IMR-90 (cell line): ENCODE measurements at regions not wholly inside any gene's neighbourhood (a gene's known extent, or its start where the extent isn't known, plus 50 kb on each side); places are given as distances from the start of the nearest gene placed in this dataset.

Source experiments
- ATAC-seq: fragments of 200-7000 bp; cut with Tn5 transposase; 2 replicates; pipeline ENCODE4 v1.9.1; 2020; ENCODE audit warnings: low read depth, mild to moderate bottlenecking, moderate library complexity
- BruUV-seq: library from RNA; stranded (reverse); fragments of 400-500 nt; replicated peaks from 2 replicates; lab custom pipeline; 2021; lab: Mats Ljungman, UMichigan
- CTCF ChIA-PET: fragments of 300-600 bp; formaldehyde crosslinking; extraction: SDS; loops from one replicate; lab custom pipeline; 2021; ENCODE audit warnings: antibody characterized with exemption; lab: Yijun Ruan, JAX
- POLR2A ChIA-PET: fragments of 300-600 bp; sonication (Branson Sonifier 250); formaldehyde crosslinking; loops from one replicate; lab custom pipeline; 2022; ENCODE audit warnings: antibody characterized with exemption; ENCODE audit not compliant: unreplicated experiment; lab: Charles Lee
- DNase-seq: peaks from one replicate; pipeline ENCODE4 v3.0.0; 2013
- H2AFZ ChIP-seq: replicated peaks from 2 replicates; pipeline ENCODE3; 2013; ENCODE audit warnings: low read length, mild to moderate bottlenecking; ENCODE audit not compliant: poor library complexity
- H2AK5ac ChIP-seq: 2 replicates; pipeline ENCODE4 v1.6.1; 2013; ENCODE audit warnings: low read depth, low read length, inconsistent platforms
- H2AK9ac ChIP-seq: replicated peaks from 2 replicates; pipeline ENCODE3; 2013; ENCODE audit warnings: mild to moderate bottlenecking, low read depth, low read length, moderate library complexity; ENCODE audit not compliant: poor library complexity
- H2BK120ac ChIP-seq: 2 replicates; pipeline ENCODE4 v1.6.1; 2013; ENCODE audit warnings: low read depth, low read length, inconsistent platforms
- H2BK15ac ChIP-seq: 3 replicates; pipeline ENCODE4 v1.6.1; 2013; ENCODE audit warnings: low read depth, low read length, inconsistent platforms
- H2BK20ac ChIP-seq: 2 replicates; pipeline ENCODE4 v1.6.1; 2013; ENCODE audit warnings: low read depth, mild to moderate bottlenecking, inconsistent platforms, low read length, moderate library complexity
- H2BK5ac ChIP-seq: 2 replicates; pipeline ENCODE4 v1.6.1; 2013; ENCODE audit warnings: mild to moderate bottlenecking, low read depth, low read length, inconsistent platforms; ENCODE audit not compliant: poor library complexity, severe bottlenecking
- H3K14ac ChIP-seq: replicated peaks from 2 replicates; pipeline ENCODE4 v1.6.1; 2013; ENCODE audit warnings: low read depth, low read length, inconsistent platforms
- H3K18ac ChIP-seq: 2 replicates; pipeline ENCODE4 v1.6.1; 2013; ENCODE audit warnings: low read depth, low read length, control low read depth
- H3K23ac ChIP-seq: 2 replicates; pipeline ENCODE4 v1.6.1; 2013; ENCODE audit warnings: low read depth, low read length, inconsistent platforms
- H3K27ac ChIP-seq: 2 replicates; pipeline ENCODE4 v1.5.1; 2013; ENCODE audit warnings: mild to moderate bottlenecking, control low read depth, low read length; ENCODE audit not compliant: insufficient read depth
- H3K27me3 ChIP-seq: 2 replicates; pipeline ENCODE4 v1.6.1; 2013; ENCODE audit warnings: low read length; ENCODE audit not compliant: control insufficient read depth, insufficient read depth
- H3K36me3 ChIP-seq: 2 replicates; pipeline ENCODE4 v1.6.1; 2013; ENCODE audit warnings: low read length, mixed read lengths; ENCODE audit not compliant: control insufficient read depth, insufficient read depth
- H3K4ac ChIP-seq: 2 replicates; pipeline ENCODE4 v1.6.1; 2013; ENCODE audit warnings: low read depth, low read length, inconsistent platforms
- H3K4me1 ChIP-seq: 2 replicates; pipeline ENCODE4 v1.6.1; 2013; ENCODE audit warnings: low read length, mixed read lengths; ENCODE audit not compliant: control insufficient read depth, insufficient read depth
- H3K4me2 ChIP-seq: 2 replicates; pipeline ENCODE4 v1.6.1; 2013; ENCODE audit warnings: low read depth, mild to moderate bottlenecking, control low read depth, low read length, moderate library complexity
- H3K4me3 ChIP-seq: 2 replicates; pipeline ENCODE4 v1.5.1; 2013; ENCODE audit warnings: low read depth, mild to moderate bottlenecking, control low read depth, low read length, moderate library complexity; ENCODE audit not compliant: insufficient read depth
- H3K56ac ChIP-seq: 2 replicates; pipeline ENCODE4 v1.6.1; 2013; ENCODE audit warnings: low read length, inconsistent platforms; ENCODE audit not compliant: insufficient read depth; ENCODE audit errors: extremely low read depth
- H3K79me1 ChIP-seq, 2 experiments: 2 replicates each; pipeline ENCODE4 v1.6.1; 2013; ENCODE audit warnings: low read length in 2 of 2, inconsistent platforms in 1 of 2, low read depth in 1 of 2
- H3K9ac ChIP-seq: 2 replicates; pipeline ENCODE4 v1.6.1; 2013; ENCODE audit warnings: low read depth, low read length, control low read depth
- H3K9me1 ChIP-seq: 2 replicates; pipeline ENCODE4 v1.6.1; 2013; ENCODE audit warnings: low read length, inconsistent platforms; ENCODE audit not compliant: insufficient read depth
- H3K9me3 ChIP-seq: 2 replicates; pipeline ENCODE4 v1.6.1; 2013; ENCODE audit warnings: low read length; ENCODE audit not compliant: control insufficient read depth, insufficient read depth
- H4K20me1 ChIP-seq: 2 replicates; pipeline ENCODE4 v1.6.1; 2013; ENCODE audit warnings: low read length, inconsistent platforms; ENCODE audit not compliant: insufficient read depth
- H4K5ac ChIP-seq: 2 replicates; pipeline ENCODE4 v1.6.1; 2013; ENCODE audit warnings: mild to moderate bottlenecking, low read depth, low read length, control low read depth
- H4K8ac ChIP-seq, 2 experiments: 2 replicates each; pipeline ENCODE4 v1.6.1; 2013; ENCODE audit warnings: low read depth in 2 of 2, low read length in 2 of 2, control low read depth in 1 of 2, inconsistent platforms in 1 of 2
- H4K91ac ChIP-seq: 2 replicates; pipeline ENCODE4 v1.6.1; 2013; ENCODE audit warnings: low read depth, low read length, inconsistent platforms; ENCODE audit not compliant: insufficient read depth
- FOS ChIP-seq: fragments of 150-350 bp; IDR thresholded peaks from 2 replicates; pipeline ENCODE4 v1.6.1; 2016; ENCODE audit warnings: low read depth, low read length
- NFE2L2 ChIP-seq: fragments of 150-350 bp; IDR thresholded peaks from 2 replicates; pipeline ENCODE4 v1.6.1; 2016; ENCODE audit warnings: low read depth, mild to moderate bottlenecking, low read length
- WGBS, 2 experiments: methylation state at CpG; one replicate each; pipeline versions ENCODE4 v1.1.5 to v1.1.7; 2013; ENCODE audit warnings: missing lambda C conversion rate in 2 of 2; ENCODE audit not compliant: insufficient read length in 1 of 2; ENCODE audit errors: extremely low coverage in 2 of 2; 5-methylcytosine and 5-hydroxymethylcytosine counted together
- dilution Hi-C: fragments of 300-500 bp; cut with HindIII; formaldehyde crosslinking; loops from one replicate; pipeline ENCODE4 v1.14.3; 2018; ENCODE audit warnings: low sequenced_read_pairs; ENCODE audit not compliant: unreplicated experiment
- in situ Hi-C: fragments of 300-500 bp; cut with MboI; formaldehyde crosslinking; loops from 3 replicates; pipeline ENCODE4 v1.14.3; 2019; ENCODE audit warnings: low sequenced_read_pairs, inconsistent platforms, mixed read lengths
- intact Hi-C: fragments of 100-400 bp; cut with micrococcal nuclease; formaldehyde crosslinking; loops from 2 replicates; pipeline ENCODE4 v1.10.0; 2022

DNA sequence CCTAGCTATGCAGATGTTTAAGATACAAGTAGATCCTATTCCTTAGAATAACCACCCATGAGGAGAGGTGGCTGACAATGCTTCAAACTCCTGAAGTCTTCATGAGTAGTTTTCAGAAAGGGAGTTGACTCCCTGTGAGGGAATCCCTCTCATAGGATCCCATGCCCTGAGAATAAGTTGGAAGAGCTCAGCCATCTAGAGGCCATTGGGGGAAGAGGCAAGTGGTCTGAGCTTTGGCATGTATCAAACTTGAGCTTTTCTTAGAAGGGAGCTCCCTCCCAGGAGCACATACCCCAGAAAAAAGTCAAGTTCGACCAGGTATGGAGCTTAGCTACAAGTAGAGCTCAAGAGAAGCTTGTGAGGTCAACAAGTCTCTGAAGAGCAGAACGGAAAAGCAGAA lies 165.7 kb upstream of the RBM19 start:
- POLR2A ChIA-PET, result no interaction called here
- no peaks in the 10 kb centered on the region for H3K36me3 ChIP-seq
- no peak overlapping the region for H2BK15ac ChIP-seq
- no peak overlapping the region for H3K27ac ChIP-seq
- H3K14ac ChIP-seq, result no peak overlapping the region
- dilution Hi-C loops, result no loop called here
- no peak overlapping the region for H3K9ac ChIP-seq
- CTCF ChIA-PET, result no interaction called here
- H2AK5ac ChIP-seq, result no peak overlapping the region
- no peak overlapping the region for H3K4me2 ChIP-seq
- no peak overlapping the region for H3K56ac ChIP-seq
- WGBS, 2 experiments, result 0% methylated on average over 2 of the region's 2 CpGs; no CpG with 5 or more reads in 1 of the 2 experiments
- H2BK20ac ChIP-seq, result no peak overlapping the region
- H3K4me3 ChIP-seq, result no peak overlapping the region
- DNase-seq, result no peak
- no peak overlapping the region for H4K8ac ChIP-seq
- H2BK120ac ChIP-seq, result no peak overlapping the region
- H2AK9ac ChIP-seq, result no peak overlapping the region
- H3K4ac ChIP-seq, result no peak overlapping the region
- no peak overlapping the region for H3K18ac ChIP-seq
- no peaks in the 10 kb centered on the region for H3K9me1 ChIP-seq
- no peaks in the 10 kb centered on the region for H3K9me3 ChIP-seq
- TF ChIP-seq FOS (no peak), NFE2L2 (no peak)
- H3K79me1 ChIP-seq, result no peaks in the 10 kb centered on the region
- no peaks in the 10 kb centered on the region for H3K4me1 ChIP-seq
- no peaks in the 10 kb centered on the region; the same call in 1 of the 2 replicates for H3K27me3 ChIP-seq
- H2AFZ ChIP-seq, result no peak overlapping the region
- no peak overlapping the region for H4K91ac ChIP-seq
- ATAC-seq, result no peak
- no peak overlapping the region for H2BK5ac ChIP-seq
- in situ Hi-C loops, result no loop called here
- no TSS peak for BruUV-seq
- H3K23ac ChIP-seq, result no peak overlapping the region
- intact Hi-C loops, result no loop called here
- no peaks in the 10 kb centered on the region for H4K20me1 ChIP-seq
- no peak overlapping the region for H4K5ac ChIP-seq
